Eye (tissue), 1 donor: ENCODE measurements at regions not wholly inside any gene's neighbourhood (a gene's known extent, or its start where the extent isn't known, plus 50 kb on each side); places are given as distances from the start of the nearest gene placed in this dataset.
"Not testable (repeated sequence)": the region's sequence is repeated elsewhere in the genome, so short reads cannot be mapped to it uniquely, and the experiment has no call there.

Source experiments
- DNase-seq: peaks from one replicate; pipeline ENCODE4 v3.0.0-alpha.2; 2015

GRCh38 chr14:105581551-105582341, 55.4 kb downstream of the TMEM121 start:
- peak; percentile 24 for DNase-seq

GRCh38 chr14:105582639-105583038, 56.3 kb downstream of the TMEM121 start:
- no peak for DNase-seq

- DNase-seq = not testable (repeated sequence)
Measured at GRCh38 chr14:105583914-105584313, 57.5 kb downstream of the TMEM121 start.

- not testable (repeated sequence) for DNase-seq
Measured at GRCh38 chr14:105585290-105585689, 58.9 kb downstream of the TMEM121 start.

GRCh38 chr14:105585722-105586121, 59.3 kb downstream of the TMEM121 start:
- not testable (repeated sequence) for DNase-seq

DNA sequence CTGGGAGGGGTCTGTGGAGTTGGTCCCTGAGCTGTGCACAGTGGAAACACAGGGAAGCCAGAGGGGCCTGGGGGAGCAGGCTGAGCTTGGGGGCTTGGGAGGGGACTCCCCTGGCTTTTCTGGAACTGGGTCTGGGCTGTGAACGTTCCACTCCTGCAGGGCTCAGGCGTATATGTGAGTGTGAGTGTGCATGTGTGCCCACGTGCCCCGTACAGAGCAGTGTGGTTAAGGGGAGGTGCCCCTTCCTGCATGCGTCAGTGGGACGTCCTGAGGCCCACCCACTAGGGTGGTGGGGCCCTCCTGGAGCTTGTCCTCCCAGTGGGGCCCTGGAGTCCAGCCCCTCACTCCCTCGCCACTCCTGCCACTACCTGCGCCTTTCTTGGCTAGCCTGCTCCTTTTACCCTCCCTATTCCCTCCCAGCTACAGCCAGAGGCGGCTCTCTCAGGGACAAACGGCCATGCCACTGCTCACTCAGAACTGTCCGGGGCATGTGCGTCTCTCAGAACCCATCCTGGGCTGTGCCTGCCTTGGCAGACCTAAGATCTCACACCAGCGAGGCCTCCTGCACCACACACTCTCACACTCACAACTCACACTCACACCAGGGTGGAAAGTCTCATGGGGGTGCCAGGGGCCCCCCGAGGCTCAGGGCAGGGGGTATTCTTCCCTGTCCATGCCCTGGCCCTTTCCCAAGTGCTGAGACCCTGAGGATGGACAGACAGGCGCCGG, 59.9 kb downstream of the TMEM121 start:
- not testable (repeated sequence) for DNase-seq

GRCh38 chr14:105587034-105587433, 60.7 kb downstream of the TMEM121 start:
- DNase-seq = not testable (repeated sequence)

GRCh38 chr14:105587482-105588235, 61.3 kb downstream of the TMEM121 start:
- not testable (repeated sequence) for DNase-seq

DNA sequence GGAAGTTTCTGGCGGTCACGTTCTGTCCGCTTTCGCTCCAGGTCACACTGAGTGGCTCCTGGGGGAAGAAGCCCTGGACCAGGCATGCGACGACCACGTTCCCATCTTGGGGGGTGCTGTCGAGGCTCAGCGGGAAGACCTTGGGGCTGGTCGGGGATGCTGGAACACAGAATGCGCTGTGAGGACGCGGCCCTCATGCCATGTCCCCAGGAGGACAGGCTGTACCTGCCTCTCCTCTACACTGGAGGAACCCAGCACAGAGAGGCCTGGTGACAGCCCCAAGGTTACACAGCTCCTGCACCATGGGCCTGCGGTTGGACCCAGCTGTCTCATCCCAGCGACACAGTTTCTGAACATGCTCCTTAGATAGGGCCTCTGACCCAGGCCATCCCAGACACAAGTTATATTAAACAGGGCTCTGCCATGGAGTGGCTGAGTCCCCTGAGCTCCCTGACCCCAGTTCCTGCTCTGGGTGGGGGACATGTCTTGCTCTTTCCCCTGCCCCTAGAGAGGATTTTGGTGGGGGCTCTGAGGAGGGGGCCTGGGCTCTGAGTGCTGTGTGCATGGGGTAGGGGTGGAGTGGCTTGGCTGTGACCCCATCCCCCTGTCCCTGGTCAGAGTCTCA, 62.0 kb downstream of the TMEM121 start:
- DNase-seq = no peak

- no peak for DNase-seq
Measured at GRCh38 chr14:105589161-105589925, 63.0 kb downstream of the TMEM121 start.

GRCh38 chr14:105589926-105590185, 63.5 kb downstream of the TMEM121 start:
- not testable (repeated sequence) for DNase-seq

GRCh38 chr14:105591052-105591451, 64.7 kb downstream of the TMEM121 start:
- no peak for DNase-seq

DNA sequence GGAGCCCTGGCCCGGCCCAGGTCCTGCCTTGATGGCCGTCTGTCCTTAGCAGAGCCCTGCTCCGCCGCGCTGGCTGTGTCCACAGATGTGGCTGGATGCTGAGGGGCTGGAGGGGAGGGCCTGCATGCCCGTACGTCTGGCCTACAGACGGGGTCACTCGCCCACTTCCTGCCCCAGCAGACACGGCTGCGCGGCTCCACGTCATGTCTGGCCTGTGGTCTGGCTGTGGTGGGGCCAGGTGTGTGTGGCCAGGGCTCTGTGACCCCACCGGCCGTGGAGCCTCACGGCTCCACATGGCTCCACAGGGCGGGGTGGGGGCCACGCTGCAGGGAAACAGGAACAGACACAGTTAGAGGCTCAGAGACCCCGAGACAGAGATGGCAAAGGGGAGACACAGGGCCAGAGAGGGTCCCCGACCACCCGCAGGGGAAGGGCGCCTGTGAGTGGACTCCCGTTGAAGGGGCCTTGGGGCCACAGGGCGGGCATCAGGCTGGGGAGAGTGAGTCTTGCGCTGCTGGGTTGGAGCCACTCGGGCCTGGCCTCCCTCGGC, 65.5 kb downstream of the TMEM121 start:
- not testable (repeated sequence) for DNase-seq

- DNase-seq = not testable (repeated sequence)
Measured at GRCh38 chr14:105592646-105593045, 66.3 kb downstream of the TMEM121 start.

DNA sequence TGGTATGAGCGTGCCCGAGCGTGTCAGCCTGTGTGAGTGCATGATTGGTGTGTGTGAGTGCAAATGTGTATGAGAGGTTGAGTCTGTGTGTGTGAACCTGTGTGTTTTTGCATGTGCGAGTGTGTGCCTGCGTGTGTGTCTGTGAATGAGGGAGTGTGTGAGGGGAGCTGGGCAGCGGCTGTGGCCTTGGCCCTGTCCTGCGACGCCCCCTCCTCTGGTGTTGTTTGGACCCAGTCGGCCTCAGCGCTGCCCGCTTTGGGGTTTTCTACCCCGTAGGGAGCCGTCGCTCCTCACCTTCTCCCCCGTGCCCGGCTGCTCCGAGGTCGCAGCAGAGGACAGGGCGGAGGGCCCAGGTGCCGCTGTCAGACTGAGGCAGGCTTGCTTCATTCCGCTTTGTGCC, 69.0 kb downstream of the TMEM121 start:
- DNase-seq = not testable (repeated sequence)

GRCh38 chr14:105596374-105596773, 70.0 kb downstream of the TMEM121 start:
- DNase-seq = not testable (repeated sequence)

GRCh38 chr14:105598040-105598763, 71.8 kb downstream of the TMEM121 start:
- DNase-seq = not testable (repeated sequence)

- DNase-seq = not testable (repeated sequence)
Measured at GRCh38 chr14:105598925-105599586, 72.7 kb downstream of the TMEM121 start.

DNA sequence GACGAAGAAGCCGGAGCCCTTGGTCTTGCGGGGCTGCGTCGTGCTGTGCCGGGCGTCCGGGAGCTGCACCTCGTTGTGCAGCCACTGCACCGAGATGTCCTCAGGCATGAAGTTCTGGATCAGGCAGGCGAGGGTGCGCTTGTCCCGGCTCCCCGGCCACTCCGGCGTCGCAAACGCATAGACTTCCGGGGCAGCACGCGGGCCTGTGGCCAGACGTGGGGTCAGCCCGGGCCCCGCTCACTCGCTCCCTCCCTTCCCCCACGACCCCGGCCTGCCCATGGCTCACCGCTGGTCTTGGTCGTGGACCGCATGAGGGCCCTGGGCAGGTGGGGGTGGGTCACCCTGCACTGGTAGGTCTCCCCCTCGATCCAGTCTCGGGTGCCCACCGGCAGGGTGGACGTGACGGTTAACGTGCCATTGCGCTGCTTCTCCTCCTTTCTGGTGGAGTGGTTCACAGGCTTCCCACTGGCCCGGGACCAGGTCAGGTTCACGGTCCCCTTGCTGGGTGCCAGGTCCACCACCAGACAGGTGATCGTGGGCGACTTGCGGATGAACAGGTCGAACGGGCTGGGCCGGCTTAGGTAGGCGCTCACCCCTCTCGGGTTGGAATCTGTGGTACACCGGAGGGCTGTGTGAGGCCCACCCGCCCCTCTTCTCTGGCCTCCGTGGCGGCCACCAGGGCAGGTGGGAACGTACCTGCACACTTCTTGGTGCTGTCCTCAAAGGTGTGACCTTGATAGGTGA, 74.0 kb downstream of the TMEM121 start:
- DNase-seq = not testable (repeated sequence)

GRCh38 chr14:105600939-105601359, 74.6 kb downstream of the TMEM121 start:
- DNase-seq = no peak
